Astrocyte (in vitro differentiated cells and primary cell): ENCODE measurements at regions not wholly inside any gene's neighbourhood (a gene's known extent, or its start where the extent isn't known, plus 50 kb on each side); places are given as distances from the start of the nearest gene placed in this dataset.

Experiments used
- CTCF ChIP-seq: IDR thresholded peaks from 2 replicates; pipeline ENCODE4 v1.5.1; 2011; ENCODE audit warnings: low read depth, mild to moderate bottlenecking, inconsistent platforms, low read length, moderate library complexity; ENCODE audit not compliant: insufficient read depth
- EZH2 ChIP-seq: IDR thresholded peaks from 2 replicates; pipeline ENCODE4 v1.6.1; 2012; ENCODE audit warnings: mild to moderate bottlenecking, low read length, inconsistent platforms; ENCODE audit not compliant: insufficient read depth

GRCh38 chr1:232558954-232559353 is 71.0 kb downstream of the SIPA1L2 start:
- no peak for TF ChIP-seq CTCF
- TF ChIP-seq EZH2 = no peak
